ENCODE measurements at regions not wholly inside any gene's neighbourhood (a gene's known extent, or its start where the extent isn't known, plus 50 kb on each side); places are given as distances from the start of the nearest gene placed in this dataset.

GRCh38 chr3:94195381-94195780 is 132.5 kb downstream of the NSUN3 start:
- in situ Hi-C loops (cut with MboI) = no loop called here
- CTCF ChIA-PET (ENCODE audit: low intra/inter-chr PET ratio) = no interaction called here
- intact Hi-C loops (cut with micrococcal nuclease) = no loop called here
- TF ChIP-seq NFATC3 (IDR thresholded peaks at IDR 0.05) (no peak), GTF2F1 (IDR thresholded peaks at IDR 0.05; ENCODE audit: low read depth, low read length) (no peak), ZNF347 (CRISPR knock-in tag; IDR thresholded peaks at IDR 0.05; ENCODE audit: low read depth) (no peak), MLX (CRISPR knock-in tag; conservative IDR thresholded peaks at IDR 0.05) (no peak), FIP1L1 (IDR thresholded peaks at IDR 0.05; ENCODE audit: low read depth, low read length, poor library complexity, severe bottlenecking) (no peak), SREBF2 (CRISPR knock-in tag; IDR thresholded peaks at IDR 0.05) (no peak), DPF2 (IDR thresholded peaks at IDR 0.05) (no peak), CHD1 (IDR thresholded peaks at IDR 0.05; ENCODE audit: low read length) (no peak), SIRT6 (IDR thresholded peaks at IDR 0.05; ENCODE audit: low read depth, low read length) (no peak)
- TF ChIP-seq, protein P1, sequence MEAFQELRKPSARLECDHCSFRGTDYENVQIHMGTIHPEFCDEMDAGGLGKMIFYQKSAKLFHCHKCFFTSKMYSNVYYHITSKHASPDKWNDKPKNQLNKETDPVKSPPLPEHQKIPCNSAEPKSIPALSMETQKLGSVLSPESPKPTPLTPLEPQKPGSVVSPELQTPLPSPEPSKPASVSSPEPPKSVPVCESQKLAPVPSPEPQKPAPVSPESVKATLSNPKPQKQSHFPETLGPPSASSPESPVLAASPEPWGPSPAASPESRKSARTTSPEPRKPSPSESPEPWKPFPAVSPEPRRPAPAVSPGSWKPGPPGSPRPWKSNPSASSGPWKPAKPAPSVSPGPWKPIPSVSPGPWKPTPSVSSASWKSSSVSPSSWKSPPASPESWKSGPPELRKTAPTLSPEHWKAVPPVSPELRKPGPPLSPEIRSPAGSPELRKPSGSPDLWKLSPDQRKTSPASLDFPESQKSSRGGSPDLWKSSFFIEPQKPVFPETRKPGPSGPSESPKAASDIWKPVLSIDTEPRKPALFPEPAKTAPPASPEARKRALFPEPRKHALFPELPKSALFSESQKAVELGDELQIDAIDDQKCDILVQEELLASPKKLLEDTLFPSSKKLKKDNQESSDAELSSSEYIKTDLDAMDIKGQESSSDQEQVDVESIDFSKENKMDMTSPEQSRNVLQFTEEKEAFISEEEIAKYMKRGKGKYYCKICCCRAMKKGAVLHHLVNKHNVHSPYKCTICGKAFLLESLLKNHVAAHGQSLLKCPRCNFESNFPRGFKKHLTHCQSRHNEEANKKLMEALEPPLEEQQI (IDR thresholded peaks at IDR 0.05) = no peak
- Histone ChIP-seq H3K27me3 (ENCODE audit: control insufficient read depth in 2 of 2, insufficient read depth in 2 of 2, low read length in 2 of 2) (no peaks in the 10 kb centered on the region), H3K4me3 (no peak overlapping the region), H3K79me2 (ENCODE audit: control insufficient read depth, insufficient read depth, low read length) (no peaks in the 10 kb centered on the region), H2AFZ (ENCODE audit: low read depth, low read length) (no peak overlapping the region), H3K4me1 (replicated peaks in 1 of 2; ENCODE audit: control insufficient read depth in 2 of 2, insufficient read depth in 2 of 2, low read length in 2 of 2) (no peaks in the 10 kb centered on the region), H4K20me1 (replicated peaks; ENCODE audit: control insufficient read depth, insufficient read depth, low read length) (no peaks in the 10 kb centered on the region), H3K4me2 (ENCODE audit: insufficient read depth, low read length) (no peak overlapping the region), H3K9me3 (replicated peaks; ENCODE audit: control insufficient read depth, insufficient read depth, low read depth, low read length) (no peaks in the 10 kb centered on the region), H3K36me3 (ENCODE audit: control insufficient read depth, insufficient read depth, low read length) (no peaks in the 10 kb centered on the region), H3K9me1 (ENCODE audit: control insufficient read depth, insufficient read depth, low read length) (no peaks in the 10 kb centered on the region), H3K27ac (ENCODE audit: extremely low read depth, low read depth, low read length) (no peak overlapping the region), H3K9ac (ENCODE audit: insufficient read depth in 1 of 2, low read depth in 2 of 2, low read length in 2 of 2) (no peak overlapping the region)
- no TSS peak for BruUV-seq (replicated peaks)
- DNase-seq (ENCODE audit: extremely low read depth in 1 of 4, low spot score in 3 of 4) (no peak), ATAC-seq (no peak), FAIRE-seq (no peak)
- 0% methylated on average over 1 of the region's 2 CpGs for WGBS (ENCODE audit: insufficient coverage, low coverage, missing lambda C conversion rate)
- POLR2A ChIA-PET = no interaction called here

Measured in K562 (cell line).